SIG-M5 treated with dmso at 0.1 percent for 504 hours (cell line): ENCODE measurements at regions not wholly inside any gene's neighbourhood (a gene's known extent, or its start where the extent isn't known, plus 50 kb on each side); places are given as distances from the start of the nearest gene placed in this dataset.
"Not testable (repeated sequence)": the region's sequence is repeated elsewhere in the genome, so short reads cannot be mapped to it uniquely, and the experiment has no call there.

Experiments
- DNase-seq: peaks from one replicate; lab custom pipeline; 2025; ENCODE audit not compliant: unreplicated experiment; lab: John Stamatoyannopoulos, UW

- DNase-seq = peak; percentile 47
These were observed 124.6 kb downstream of the ARRDC4 start for GRCh38 chr15:98085003-98085639.

DNA sequence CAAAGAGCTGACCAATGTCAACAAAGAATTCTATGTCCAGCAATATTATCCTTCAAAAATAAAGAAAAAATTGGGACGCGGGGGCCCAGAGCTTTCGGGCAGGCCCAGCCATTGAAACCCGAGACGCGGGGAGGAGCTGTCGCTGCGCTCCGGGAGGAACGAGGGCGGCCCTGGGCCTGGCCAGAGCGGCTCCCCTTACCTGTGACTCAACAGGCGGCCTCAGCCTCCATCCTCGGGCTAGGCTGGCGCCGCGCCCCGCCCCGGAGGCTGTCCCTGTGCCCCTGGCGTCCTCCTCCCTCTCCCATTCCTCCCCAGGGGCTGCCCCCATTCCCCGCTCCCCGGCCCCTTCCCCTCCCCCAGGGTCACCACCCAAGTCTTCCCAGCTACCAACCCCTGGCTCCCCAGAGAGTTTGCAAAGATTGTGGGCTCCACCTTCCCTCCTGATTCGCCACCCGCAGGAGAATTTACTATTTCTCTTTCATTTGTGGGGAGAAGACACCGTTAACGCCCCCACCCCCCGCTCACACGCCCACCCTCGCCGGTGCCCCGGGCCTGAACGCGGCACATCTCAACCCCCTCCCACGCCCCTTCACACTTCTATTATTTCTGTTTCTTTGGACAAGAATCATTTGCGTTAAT lies 127.9 kb downstream of the ARRDC4 start:
- DNase-seq = not testable (repeated sequence)

- DNase-seq = not testable (repeated sequence)
These were observed 128.8 kb downstream of the ARRDC4 start for GRCh38 chr15:98089352-98089751.

GRCh38 chr15:98097986-98098385 lies 137.5 kb downstream of the ARRDC4 start:
- DNase-seq = not testable (repeated sequence)

DNA sequence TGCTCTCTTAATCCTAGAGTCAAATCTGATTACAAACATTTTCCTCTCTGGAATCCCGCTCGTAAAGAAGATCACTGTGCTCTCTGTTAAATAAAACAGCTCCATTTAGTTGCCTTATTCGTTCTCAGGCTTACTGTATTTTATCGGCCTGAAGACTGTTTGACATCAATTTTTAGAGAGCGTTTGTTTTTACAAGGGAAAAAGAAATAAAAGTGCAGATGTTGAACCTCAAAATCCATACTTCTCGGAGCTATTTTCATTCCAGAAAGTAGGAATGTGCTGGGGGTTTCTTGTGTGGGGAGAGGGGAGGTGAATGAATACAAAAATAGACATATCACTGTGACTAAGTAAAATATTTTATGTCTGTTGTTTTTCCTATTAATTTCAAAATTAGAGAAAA lies 140.1 kb downstream of the ARRDC4 start:
- not testable (repeated sequence) for DNase-seq

- no peak for DNase-seq
These were observed 143.1 kb downstream of the ARRDC4 start for GRCh38 chr15:98103570-98103969.

- not testable (repeated sequence) for DNase-seq
These were observed 144.1 kb downstream of the ARRDC4 start for GRCh38 chr15:98104386-98105151.

DNA sequence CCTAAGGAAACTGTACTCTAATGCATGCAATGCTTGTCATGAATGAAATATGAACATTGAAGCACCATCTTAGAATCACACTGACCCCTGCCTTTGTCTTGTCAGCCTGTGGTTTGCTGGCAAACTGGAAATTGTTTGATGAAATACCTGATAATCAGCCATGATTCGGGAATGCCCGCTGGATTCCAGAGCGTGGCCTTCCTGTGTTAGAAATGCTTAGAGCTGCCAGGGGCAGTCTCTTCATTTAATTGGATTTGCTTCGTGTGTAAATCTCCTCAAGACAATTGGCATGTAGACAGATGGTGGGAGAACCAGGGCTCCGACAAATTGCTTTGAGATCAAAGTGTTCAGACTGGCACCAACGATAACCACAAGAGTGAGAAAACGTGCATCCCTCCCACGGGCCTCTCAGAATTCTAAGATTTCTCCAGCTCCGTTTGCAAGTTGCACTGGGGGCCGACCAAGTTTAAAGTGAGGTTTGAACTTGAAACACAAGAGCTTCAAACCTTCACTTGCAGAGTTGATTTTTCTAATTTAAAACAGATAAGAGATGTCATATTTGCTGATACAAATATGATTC lies 146.2 kb downstream of the ARRDC4 start:
- not testable (repeated sequence) for DNase-seq

DNA sequence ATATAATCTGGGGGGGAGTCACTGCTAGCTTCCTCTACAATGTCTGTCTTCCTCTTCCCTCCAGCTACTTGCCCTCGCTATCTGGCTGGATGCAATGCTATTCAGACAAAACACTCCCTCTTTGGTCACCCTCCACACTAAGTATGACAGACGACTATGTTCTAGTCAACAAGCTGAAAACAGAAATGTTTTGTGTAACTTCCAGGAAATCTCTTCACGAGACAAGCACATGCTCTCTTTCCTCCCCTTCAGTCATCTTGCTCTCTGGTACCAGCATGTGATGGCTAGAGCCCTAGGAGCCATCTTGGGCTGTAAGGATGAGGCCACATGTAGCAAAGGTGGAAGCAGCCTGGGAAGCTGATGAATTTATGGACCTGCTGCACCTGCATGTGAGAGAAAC lies 151.3 kb downstream of the ARRDC4 start:
- no peak for DNase-seq

- DNase-seq = no peak
These were observed 152.8 kb downstream of the ARRDC4 start for GRCh38 chr15:98113327-98113726.

DNA sequence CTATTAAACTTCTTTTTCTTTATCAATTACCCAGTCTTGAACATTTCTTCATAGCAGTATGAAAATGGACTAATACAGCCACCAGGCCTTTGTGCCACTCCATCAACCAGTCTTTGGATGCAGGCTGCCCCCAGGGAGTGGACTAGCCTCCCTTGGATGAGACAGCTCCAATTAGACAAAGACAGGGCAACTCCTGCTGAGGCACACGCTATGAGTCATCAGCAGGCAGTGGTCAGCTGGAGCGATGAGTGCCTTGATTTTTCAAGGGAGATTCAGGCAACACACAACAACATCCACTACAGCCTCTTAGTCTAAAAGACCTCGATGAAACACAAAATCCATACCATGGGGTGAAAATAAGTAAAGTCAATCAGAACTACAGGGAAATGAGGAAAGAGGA lies 160.1 kb downstream of the ARRDC4 start:
- DNase-seq = no peak

GRCh38 chr15:98121536-98121935 lies 161.0 kb downstream of the ARRDC4 start:
- DNase-seq = no peak

DNA sequence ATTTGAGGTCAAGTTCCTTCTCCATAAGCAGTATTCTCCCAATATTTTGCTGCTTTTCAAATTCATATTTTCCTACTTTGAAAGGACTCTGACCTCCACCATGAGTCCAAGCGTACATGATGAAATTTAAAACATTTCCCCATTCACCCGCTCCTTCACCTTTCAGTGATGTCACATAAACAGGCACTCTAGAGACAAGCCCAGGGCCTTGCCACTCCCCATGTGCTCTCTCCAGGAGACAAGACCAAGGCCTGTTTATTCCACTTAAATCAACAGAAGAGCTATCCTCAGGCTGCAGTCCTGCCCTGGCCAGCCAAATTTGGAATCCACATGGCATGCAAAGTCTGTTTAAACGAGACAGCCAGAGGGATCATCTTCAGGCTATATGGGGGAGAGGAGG lies 161.5 kb downstream of the ARRDC4 start:
- no peak for DNase-seq

- no peak for DNase-seq
These were observed 162.8 kb downstream of the ARRDC4 start for GRCh38 chr15:98123297-98123696.

- DNase-seq = no peak
These were observed 163.3 kb downstream of the ARRDC4 start for GRCh38 chr15:98123834-98124233.

DNA sequence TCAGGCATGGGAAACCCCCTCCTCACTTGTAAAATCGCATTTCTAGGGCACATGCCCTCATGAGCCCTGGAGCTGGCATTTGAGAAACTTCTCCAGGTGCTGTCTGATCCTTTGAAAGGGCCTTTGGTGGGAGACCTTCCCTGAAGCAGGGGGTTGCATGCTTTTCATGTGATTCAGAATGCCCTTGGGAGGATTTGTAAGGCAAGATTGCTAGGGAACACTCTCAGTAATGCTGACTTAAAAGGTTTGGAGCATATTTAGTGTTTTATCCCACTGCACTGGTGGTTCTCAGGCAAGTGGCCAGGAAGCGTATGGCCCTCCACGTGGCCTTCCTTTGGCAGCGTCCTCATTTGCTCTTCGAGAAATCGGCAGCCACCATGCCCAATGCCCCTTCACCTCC lies 164.1 kb downstream of the ARRDC4 start:
- no peak for DNase-seq

DNA sequence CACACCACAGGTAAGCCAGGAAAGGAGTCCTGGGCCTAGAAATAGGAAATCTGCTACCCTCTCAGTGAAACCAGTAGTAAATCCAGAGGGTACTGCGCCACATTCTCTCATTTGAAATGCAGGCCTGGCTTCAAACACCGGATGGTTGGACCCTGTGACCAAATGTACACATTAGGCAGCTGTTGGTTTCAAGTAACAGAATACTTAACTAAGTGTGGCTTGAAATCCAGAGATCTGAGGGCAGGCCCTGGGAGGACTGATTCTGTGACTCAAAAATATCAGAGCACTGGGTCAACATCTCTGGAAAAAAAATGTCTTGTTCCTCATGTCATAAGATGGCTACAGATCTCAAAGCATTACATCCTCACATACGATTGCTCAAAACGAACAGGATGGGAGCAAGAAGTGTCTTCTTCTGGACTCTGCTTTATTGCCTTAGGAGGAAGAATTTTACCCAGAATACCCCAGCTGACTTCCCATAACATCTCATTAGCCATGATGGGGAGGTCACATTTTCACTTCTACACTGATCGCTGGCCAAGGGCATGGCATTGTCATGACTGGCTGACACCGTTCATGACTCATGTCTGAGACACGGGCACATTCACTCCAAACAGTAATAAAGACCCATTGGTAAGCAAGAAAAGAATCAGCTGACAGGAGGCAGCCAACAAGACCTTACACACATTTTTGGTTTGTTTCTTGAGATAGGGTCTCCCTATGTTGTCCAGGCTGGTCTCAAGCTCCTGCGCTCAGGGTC lies 166.0 kb downstream of the ARRDC4 start:
- no peak for DNase-seq

DNA sequence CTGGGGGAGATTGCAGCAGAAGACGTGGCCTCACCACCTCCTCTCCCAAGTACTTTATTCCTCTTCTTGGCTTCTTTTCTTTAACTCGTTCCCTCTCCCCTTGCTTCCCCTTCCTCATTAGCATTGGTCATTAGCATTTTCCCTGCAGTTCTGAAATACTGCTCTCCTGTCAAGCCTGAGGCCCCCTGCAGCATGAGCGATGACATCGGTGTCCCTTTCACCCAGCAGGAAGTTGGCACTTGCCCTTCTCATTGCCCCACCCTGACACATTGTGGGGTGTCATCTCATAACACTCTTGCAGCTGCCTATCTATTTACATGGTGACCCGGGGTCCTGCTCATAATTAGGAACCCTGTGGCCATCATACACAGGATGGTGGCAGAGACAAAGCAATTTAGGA lies 167.1 kb downstream of the ARRDC4 start:
- DNase-seq = no peak

GRCh38 chr15:98131924-98132323 lies 171.4 kb downstream of the ARRDC4 start:
- no peak for DNase-seq

- no peak for DNase-seq
These were observed 174.4 kb downstream of the ARRDC4 start for GRCh38 chr15:98134905-98135304.

GRCh38 chr15:98138910-98139309 lies 178.4 kb downstream of the ARRDC4 start:
- no peak for DNase-seq
